ENCODE measurements at regions not wholly inside any gene's neighbourhood (a gene's known extent, or its start where the extent isn't known, plus 50 kb on each side); places are given as distances from the start of the nearest gene placed in this dataset.

GRCh38 chr20:59110607-59111006, 53.0 kb upstream of the ZNF831 start:
- Histone ChIP-seq H3K36me3 (ENCODE audit: control insufficient read depth in 2 of 2, insufficient read depth in 2 of 2, low read length in 1 of 2) (no peaks in the 10 kb centered on the region), H3K9me3 (replicated peaks; ENCODE audit: control insufficient read depth, insufficient read depth, low read length) (no peaks in the 10 kb centered on the region), H3K4me1 (ENCODE audit: control insufficient read depth, insufficient read depth, low read length) (no peaks in the 10 kb centered on the region), H3K27me3 (replicated peaks in 1 of 2; ENCODE audit: control insufficient read depth in 2 of 2, insufficient read depth in 2 of 2, low read length in 1 of 2) (peaks cover 0 to 1% of the 10 kb centered on the region in 2 experiments; a peak in 2 of 4 replicates), H4K20me1 (ENCODE audit: control insufficient read depth, insufficient read depth) (no peaks in the 10 kb centered on the region), H3K4me2 (ENCODE audit: control insufficient read depth, insufficient read depth) (no peak overlapping the region), H3K4me3 (no peak overlapping the region), H2AFZ (ENCODE audit: control insufficient read depth, low read depth, low read length) (no peak overlapping the region), H3K27ac (ENCODE audit: control insufficient read depth, insufficient read depth) (no peak overlapping the region), H3K9ac (ENCODE audit: control insufficient read depth, insufficient read depth, low read length) (no peak overlapping the region), H3K79me2 (ENCODE audit: control insufficient read depth, insufficient read depth, low read length) (no peaks in the 10 kb centered on the region)
- ChIA-PET POLR2A (no interaction called here), RAD21 (ENCODE audit: unreplicated experiment) (interaction anchor here (1.4 kb wide), 1 partner anchor 21 kb away, joined by 3 read pairs; no protein-coding TSS in a partner anchor), CTCF (interaction anchor here (0.6 to 2.2 kb wide), 3 partner anchors 23 to 547 kb away, joined by 4 to 6 read pairs (median 5); no protein-coding TSS in a partner anchor), SMC1A (ENCODE audit: uncharacterized antibody, unreplicated experiment) (no interaction called here)
- in situ Hi-C loops (cut with MboI): no loop called here
- ATAC-seq: no peak
- DNase-seq (ENCODE audit: low read depth, low spot score): no peak
- no TSS peak for BruUV-seq (replicated peaks)
- 0% methylated on average over 1 of the region's 1 CpG for WGBS (ENCODE audit: insufficient coverage, insufficient replicate concordance, low lambda C conversion rate, missing lambda C conversion rate)
- intact Hi-C loops (cut with micrococcal nuclease; ENCODE audit: unreplicated experiment): no loop called here
- FAIRE-seq: no peak
- TF ChIP-seq ZNF207 (IDR thresholded peaks at IDR 0.05; ENCODE audit: borderline replicate concordance): no peak
- no peak for TF ChIP-seq CHD1 (IDR thresholded peaks at IDR 0.05; ENCODE audit: low read depth, low read length)
- no peak for TF ChIP-seq ZBTB4 (CRISPR knock-in tag; IDR thresholded peaks at IDR 0.05)
- TF ChIP-seq ZNF274 (IDR thresholded peaks at IDR 0.05; ENCODE audit: insufficient read depth, insufficient read length): no peak
- no peak for TF ChIP-seq RB1 (IDR thresholded peaks at IDR 0.05; ENCODE audit: borderline replicate concordance)
- no peak for TF ChIP-seq TCF12 (IDR thresholded peaks at IDR 0.05; ENCODE audit: low read depth, low read length)
- no peak for TF ChIP-seq ZZZ3 (IDR thresholded peaks at IDR 0.05; ENCODE audit: control insufficient read depth, insufficient read length, low read depth)
- no peak for TF ChIP-seq E2F4 (IDR thresholded peaks at IDR 0.05; ENCODE audit: low read depth, low read length)
- TF ChIP-seq HCFC1 (IDR thresholded peaks at IDR 0.05; ENCODE audit: low read length): no peak
- no peak for TF ChIP-seq PKNOX1 (IDR thresholded peaks at IDR 0.05)
- no peak for TF ChIP-seq SKIL (IDR thresholded peaks at IDR 0.05; ENCODE audit: low read depth, poor library complexity, severe bottlenecking)
- no peak for TF ChIP-seq JUNB (IDR thresholded peaks at IDR 0.05)
- no peak for TF ChIP-seq SUZ12 (IDR thresholded peaks at IDR 0.05; ENCODE audit: unreplicated experiment)
- TF ChIP-seq E4F1 (IDR thresholded peaks at IDR 0.05; ENCODE audit: borderline replicate concordance, partially characterized antibody): no peak

Data from GM12878 (cell line).